Body of pancreas (tissue), 4 donors: ENCODE measurements at regions not wholly inside any gene's neighbourhood (a gene's known extent, or its start where the extent isn't known, plus 50 kb on each side); places are given as distances from the start of the nearest gene placed in this dataset.

Experiments
- ATAC-seq: fragments of 150-250 bp; one replicate; pipeline ENCODE4 v1.9.1; 2016
- DNase-seq, 4 donors: peaks; one replicate each; pipeline ENCODE4 v3.0.0-alpha.2; 2019
- H3K27ac ChIP-seq, 4 donors: fragments of 200-600 bp; sonication (generic); 1 replicate in 3 of 4; 2 replicates in 1 of 4; pipeline versions ENCODE4 v1.5.1 to v1.6.1; 2016 to 2019; ENCODE audit warnings: mild to moderate bottlenecking in 1 of 4, mixed read lengths in 1 of 4, moderate library complexity in 1 of 4
- H3K27me3 ChIP-seq, 2 donors: fragments of 200-600 bp; sonication (generic); one replicate each; pipeline ENCODE4 v1.6.0; 2016; ENCODE audit warnings: mild to moderate bottlenecking in 1 of 2
- H3K36me3 ChIP-seq, 2 donors: fragments of 200-600 bp; sonication (generic); replicated peaks in 1 of 2; 2 replicates each; pipeline ENCODE4 v1.5.1; 2016; ENCODE audit warnings: low read depth in 2 of 2; ENCODE audit not compliant: insufficient read depth in 1 of 2
- H3K4me1 ChIP-seq: fragments of 200-600 bp; sonication (generic); one replicate; pipeline ENCODE4 v1.6.0; 2016
- H3K4me3 ChIP-seq, 2 donors: fragments of 200-600 bp; sonication (generic); 1 replicate in 1 of 2; 2 replicates in 1 of 2; pipeline ENCODE4 v1.5.1; 2016 to 2019
- H3K9me3 ChIP-seq, 3 donors: fragments of 200-600 bp; sonication (generic); 1 replicate in 2 of 3; 2 replicates in 1 of 3; pipeline ENCODE4 v1.5.1; 2016
- CTCF ChIP-seq, 7 experiments: fragments of 450-650 bp in 4 of 7; fragments of 200-600 bp in 3 of 7; sonication (generic) in 3 of 7; IDR thresholded peaks; one replicate each; pipeline ENCODE4 v1.5.1; 2016 to 2019; ENCODE audit warnings: antibody characterized with exemption in 7 of 7
- POLR2A ChIP-seq, 3 donors: fragments of 450-650 bp; IDR thresholded peaks; one replicate each; pipeline ENCODE4 v1.6.1; 2016; ENCODE audit warnings: antibody characterized with exemption in 3 of 3, mild to moderate bottlenecking in 2 of 3
- WGBS, 2 donors: methylation state at CpG; one replicate each; pipeline ENCODE4 v1.1.5; 2017; 5-methylcytosine and 5-hydroxymethylcytosine counted together
- intact Hi-C: fragments of 100-400 bp; cut with DNase I; formaldehyde crosslinking; loops from one replicate; pipeline ENCODE4 v1.15.1; 2023

GRCh38 chr14:43005807-43006206 is 1399.1 kb downstream of the LRFN5 start:
- intact Hi-C loops = no loop called here
- ATAC-seq = no peak

DNA sequence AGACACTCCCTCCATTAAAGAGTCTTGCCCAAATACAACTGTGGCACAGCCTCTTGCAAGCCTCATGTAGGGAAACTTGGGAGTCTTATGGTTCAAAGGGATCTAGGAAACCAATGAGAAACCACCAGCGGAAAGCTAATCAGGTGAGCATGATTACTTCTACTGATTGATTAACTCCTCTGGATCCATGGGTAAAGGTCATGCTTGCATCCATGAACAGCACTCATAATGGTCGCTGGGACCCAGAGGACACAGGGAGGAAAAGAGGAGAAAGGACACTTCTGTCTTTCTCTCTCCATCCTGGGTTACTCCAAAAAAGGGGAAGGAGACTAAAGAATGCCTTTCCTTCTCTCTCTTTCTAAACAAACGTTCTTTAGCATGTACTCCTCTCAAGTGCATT is 1397.2 kb downstream of the LRFN5 start:
- ATAC-seq = no peak
- intact Hi-C loops = no loop called here
- no peaks in the 10 kb centered on the region for H3K27me3 ChIP-seq
- no peaks in the 10 kb centered on the region for H3K4me1 ChIP-seq
- no peaks in the 10 kb centered on the region for H3K36me3 ChIP-seq
- DNase-seq = no peak
- peaks cover 0 to 14% (median 0%) of the 10 kb centered on the region in 3 donors for H3K9me3 ChIP-seq
- H3K4me3 ChIP-seq = no peak overlapping the region
- 79% methylated on average over 3 of the region's 3 CpGs for WGBS, 2 donors
- no peak for TF ChIP-seq POLR2A (IDR thresholded peaks at IDR 0.05)
- TF ChIP-seq CTCF (IDR thresholded peaks at IDR 0.05) = no peak
- no peak overlapping the region for H3K27ac ChIP-seq

More at GRCh38 chr14:43005807-43006206, 1399.1 kb downstream of the LRFN5 start:
- no peak overlapping the region for H3K4me3 ChIP-seq
- H3K4me1 ChIP-seq = no peaks in the 10 kb centered on the region
- no peak for DNase-seq
- no peak for TF ChIP-seq POLR2A (IDR thresholded peaks at IDR 0.05)
- no peak for TF ChIP-seq CTCF (IDR thresholded peaks at IDR 0.05)
- 15 to 17% methylated on average over 1 of the region's 1 CpG for WGBS, 2 donors
- no peaks in the 10 kb centered on the region for H3K27me3 ChIP-seq
- H3K27ac ChIP-seq = no peak overlapping the region
- no peaks in the 10 kb centered on the region for H3K36me3 ChIP-seq
- peaks cover 0 to 14% (median 0%) of the 10 kb centered on the region in 3 donors for H3K9me3 ChIP-seq

GRCh38 chr14:43001731-43002130 is 1395.1 kb downstream of the LRFN5 start:
- intact Hi-C loops = no loop called here
- Histone ChIP-seq H3K4me3 (no peak overlapping the region), H3K4me1 (no peaks in the 10 kb centered on the region), H3K27ac (no peak overlapping the region), H3K9me3 (peaks cover 0 to 14% (median 0%) of the 10 kb centered on the region in 3 donors), H3K27me3 (no peaks in the 10 kb centered on the region), H3K36me3 (no peaks in the 10 kb centered on the region)
- ATAC-seq = no peak
- 59 to 62% methylated on average over 3 of the region's 3 CpGs for WGBS, 2 donors
- no peak for DNase-seq
- TF ChIP-seq CTCF (IDR thresholded peaks at IDR 0.05) = no peak
- no peak for TF ChIP-seq POLR2A (IDR thresholded peaks at IDR 0.05)

DNA sequence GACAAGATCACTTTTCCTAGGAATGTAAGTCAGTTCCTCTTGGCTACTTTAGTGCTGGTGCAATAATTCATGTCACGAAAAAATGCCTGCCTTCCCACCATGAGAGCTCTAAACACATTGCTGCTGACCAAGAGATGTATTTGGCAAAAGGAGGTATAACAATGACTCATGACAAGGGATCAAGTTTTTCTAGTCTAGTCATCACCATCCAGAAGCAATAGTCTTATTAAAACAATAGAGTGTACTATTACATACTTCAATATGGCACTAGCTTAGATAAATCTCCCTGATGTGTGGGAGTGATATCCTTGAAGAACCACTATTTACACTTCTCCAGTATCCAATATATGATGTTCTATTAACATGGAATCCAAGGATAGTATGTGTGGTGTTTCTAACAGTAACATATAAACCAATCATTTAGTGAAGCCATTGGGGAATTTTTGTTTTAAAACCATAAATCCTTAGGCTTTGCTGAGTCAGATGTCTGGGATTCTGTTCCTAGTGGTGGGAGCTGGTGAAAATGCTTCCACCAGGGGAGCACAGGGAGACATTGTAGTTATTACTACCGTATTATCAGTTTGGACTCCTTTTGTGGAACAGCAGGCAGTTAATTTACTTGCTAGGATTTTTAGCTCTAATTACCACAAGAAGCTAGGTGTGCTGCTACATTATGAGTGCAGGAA is 1387.5 kb downstream of the LRFN5 start:
- no peaks in the 10 kb centered on the region for H3K4me1 ChIP-seq
- H3K27me3 ChIP-seq = no peaks in the 10 kb centered on the region
- no peaks in the 10 kb centered on the region for H3K36me3 ChIP-seq
- TF ChIP-seq CTCF (IDR thresholded peaks at IDR 0.05) (no peak), POLR2A (IDR thresholded peaks at IDR 0.05) (no peak)
- H3K4me3 ChIP-seq = no peak overlapping the region
- H3K9me3 ChIP-seq = no peaks in the 10 kb centered on the region
- ATAC-seq (no peak), DNase-seq (no peak)
- 56 to 63% methylated on average over 2 of the region's 2 CpGs for WGBS, 2 donors
- intact Hi-C loops = no loop called here
- no peak overlapping the region for H3K27ac ChIP-seq

DNA sequence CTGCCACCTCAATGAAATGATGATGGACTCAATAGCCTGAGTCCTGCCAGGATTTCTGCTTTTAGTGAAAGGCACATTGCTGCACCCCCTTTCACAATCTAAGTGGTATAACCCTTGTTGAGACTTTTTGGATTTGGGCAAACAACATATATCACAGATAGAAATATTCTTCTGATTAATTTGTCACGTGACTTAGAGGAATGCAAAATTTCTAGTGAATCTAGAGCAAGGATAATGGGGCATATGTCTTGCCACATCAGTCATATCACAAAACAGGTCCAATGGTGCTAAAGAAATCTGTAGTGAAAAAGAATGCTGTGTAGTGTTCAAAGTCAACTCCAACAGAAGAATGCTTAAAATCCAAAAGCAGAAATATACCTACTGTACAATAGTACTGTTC is 1386.3 kb downstream of the LRFN5 start:
- TF ChIP-seq CTCF (IDR thresholded peaks at IDR 0.05) (no peak), POLR2A (IDR thresholded peaks at IDR 0.05) (no peak)
- intact Hi-C loops = no loop called here
- Histone ChIP-seq H3K27me3 (no peaks in the 10 kb centered on the region), H3K4me1 (no peaks in the 10 kb centered on the region), H3K27ac (no peak overlapping the region), H3K9me3 (no peaks in the 10 kb centered on the region), H3K4me3 (no peak overlapping the region), H3K36me3 (no peaks in the 10 kb centered on the region)
- DNase-seq = no peak
- WGBS, 2 donors = 68 to 76% methylated on average over 1 of the region's 1 CpG
- no peak for ATAC-seq
